ENCODE measurements at regions not wholly inside any gene's neighbourhood (a gene's known extent, or its start where the extent isn't known, plus 50 kb on each side); places are given as distances from the start of the nearest gene placed in this dataset.
"Not testable (repeated sequence)": the region's sequence is repeated elsewhere in the genome, so short reads cannot be mapped to it uniquely, and the experiment has no call there.

GRCh38 chr10:65053831-65054351 is 1532.7 kb downstream of the REEP3 start:
- H2AFZ ChIP-seq; H3K9me3 ChIP-seq (ENCODE audit: low read depth); H4K20me1 ChIP-seq (ENCODE audit: insufficient read depth, poor library complexity, severe bottlenecking); H3K9me2 ChIP-seq (replicated peaks; ENCODE audit: insufficient read depth); H3K4me3 ChIP-seq; DNase-seq (ENCODE audit: low spot score); H3K4me2 ChIP-seq; H3K36me3 ChIP-seq (replicated peaks; ENCODE audit: insufficient read depth, low read depth); H3K4me1 ChIP-seq (ENCODE audit: insufficient read depth); H3K27me3 ChIP-seq; H3K79me2 ChIP-seq; H3K27ac ChIP-seq: not testable (repeated sequence)
- WGBS (ENCODE audit: low lambda C conversion rate, missing lambda C conversion rate): 98% methylated on average over 28 of the region's 46 CpGs

- H3K9me2 ChIP-seq (replicated peaks; ENCODE audit: insufficient read depth); H3K27me3 ChIP-seq; DNase-seq (ENCODE audit: low spot score); H3K9me3 ChIP-seq (ENCODE audit: low read depth); H3K27ac ChIP-seq; H3K4me1 ChIP-seq (ENCODE audit: insufficient read depth); H2AFZ ChIP-seq; H3K79me2 ChIP-seq; H3K4me2 ChIP-seq; H3K36me3 ChIP-seq (replicated peaks; ENCODE audit: insufficient read depth, low read depth); H3K4me3 ChIP-seq; H4K20me1 ChIP-seq (ENCODE audit: insufficient read depth, poor library complexity, severe bottlenecking): not testable (repeated sequence)
- 88% methylated on average over 12 of the region's 12 CpGs for WGBS (ENCODE audit: low lambda C conversion rate, missing lambda C conversion rate)
Measured at GRCh38 chr10:65054701-65055100, 1533.5 kb downstream of the REEP3 start.

- Histone ChIP-seq H3K9me2 (replicated peaks; ENCODE audit: insufficient read depth) (no peaks in the 10 kb centered on the region), H3K9me3 (ENCODE audit: low read depth) (no peaks in the 10 kb centered on the region), H3K79me2 (no peaks in the 10 kb centered on the region), H3K4me2 (no peak overlapping the region), H3K36me3 (replicated peaks; ENCODE audit: insufficient read depth, low read depth) (no peaks in the 10 kb centered on the region), H3K27ac (no peak overlapping the region), H3K4me3 (no peak overlapping the region), H4K20me1 (ENCODE audit: insufficient read depth, poor library complexity, severe bottlenecking) (no peaks in the 10 kb centered on the region), H3K27me3 (no peaks in the 10 kb centered on the region), H2AFZ (no peak overlapping the region), H3K4me1 (ENCODE audit: insufficient read depth) (no peaks in the 10 kb centered on the region)
- 88% methylated on average over 1 of the region's 1 CpG for WGBS (ENCODE audit: low lambda C conversion rate, missing lambda C conversion rate)
- TF ChIP-seq EZH2phosphoT487 (IDR thresholded peaks at IDR 0.05; ENCODE audit: low read depth, severe bottlenecking, unreplicated experiment) (no peak), EZH2 (IDR thresholded peaks at IDR 0.05; ENCODE audit: borderline replicate concordance) (no peak), CTCF (IDR thresholded peaks at IDR 0.05; ENCODE audit: poor library complexity) (no peak)
- DNase-seq (ENCODE audit: low spot score): no peak
Measured at GRCh38 chr10:65065278-65065677, 1544.1 kb downstream of the REEP3 start.

GRCh38 chr10:65083222-65083621 is 1562.0 kb downstream of the REEP3 start:
- 76% methylated on average over 6 of the region's 6 CpGs for WGBS (ENCODE audit: low lambda C conversion rate, missing lambda C conversion rate)
- Histone ChIP-seq H3K27ac (no peak overlapping the region), H3K9me2 (replicated peaks; ENCODE audit: insufficient read depth) (no peaks in the 10 kb centered on the region)

More at GRCh38 chr10:65083222-65083621, 1562.0 kb downstream of the REEP3 start:
- no peak overlapping the region for H2AFZ ChIP-seq
- no peaks in the 10 kb centered on the region for H3K79me2 ChIP-seq
- H3K9me3 ChIP-seq (ENCODE audit: low read depth): no peaks in the 10 kb centered on the region
- TF ChIP-seq EZH2phosphoT487 (IDR thresholded peaks at IDR 0.05; ENCODE audit: low read depth, severe bottlenecking, unreplicated experiment) (no peak), EZH2 (IDR thresholded peaks at IDR 0.05; ENCODE audit: borderline replicate concordance) (no peak), CTCF (IDR thresholded peaks at IDR 0.05; ENCODE audit: poor library complexity) (no peak)
- H4K20me1 ChIP-seq (ENCODE audit: insufficient read depth, poor library complexity, severe bottlenecking): no peaks in the 10 kb centered on the region
- no peak for DNase-seq (ENCODE audit: low spot score)
- H3K4me3 ChIP-seq: no peak overlapping the region
- no peaks in the 10 kb centered on the region for H3K36me3 ChIP-seq (replicated peaks; ENCODE audit: insufficient read depth, low read depth)
- H3K4me1 ChIP-seq (ENCODE audit: insufficient read depth): no peaks in the 10 kb centered on the region
- H3K27me3 ChIP-seq: no peaks in the 10 kb centered on the region
- no peak overlapping the region for H3K4me2 ChIP-seq

All from hepatocyte (in vitro differentiated cells).